RWPE2 (cell line): ENCODE measurements at regions not wholly inside any gene's neighbourhood (a gene's known extent, or its start where the extent isn't known, plus 50 kb on each side); places are given as distances from the start of the nearest gene placed in this dataset.

Experiments used
- ATAC-seq: fragments of 200-7000 bp; cut with Tn5 transposase; 3 replicates; pipeline ENCODE4 v1.9.1; 2021; ENCODE audit warnings: low read depth
- DNase-seq: peaks from one replicate; pipeline ENCODE4 v3.0.0-alpha.2; 2020; ENCODE audit warnings: low spot score
- H3K27ac ChIP-seq: fragments of 450-650 bp; 2 replicates; pipeline ENCODE4 v1.5.1; 2017; ENCODE audit warnings: mild to moderate bottlenecking; ENCODE audit not compliant: poor library complexity, severe bottlenecking
- H3K27me3 ChIP-seq: fragments of 250-450 bp; sonication (Bioruptor Pico); 2 replicates; pipeline ENCODE4 v1.5.1; 2021; ENCODE audit warnings: mild to moderate bottlenecking, moderate library complexity; ENCODE audit not compliant: insufficient read depth, poor library complexity, severe bottlenecking
- H3K36me3 ChIP-seq: fragments of 250-450 bp; sonication (Bioruptor Pico); 2 replicates; pipeline ENCODE4 v1.5.1; 2020; ENCODE audit warnings: low read depth, mild to moderate bottlenecking, moderate library complexity
- H3K4me1 ChIP-seq: fragments of 250-450 bp; sonication (Bioruptor Pico); 2 replicates; pipeline ENCODE4 v1.5.1; 2021; ENCODE audit warnings: mild to moderate bottlenecking, moderate library complexity; ENCODE audit not compliant: insufficient read depth, poor library complexity, severe bottlenecking
- H3K4me3 ChIP-seq: fragments of 250-450 bp; sonication (Bioruptor Pico); 2 replicates; pipeline ENCODE4 v1.5.1; 2021; ENCODE audit warnings: mild to moderate bottlenecking, moderate library complexity; ENCODE audit not compliant: severe bottlenecking
- H3K9me3 ChIP-seq: fragments of 250-450 bp; sonication (Bioruptor Pico); 2 replicates; pipeline ENCODE4 v1.5.1; 2021; ENCODE audit warnings: mild to moderate bottlenecking, moderate library complexity; ENCODE audit not compliant: severe bottlenecking
- TF ChIP-seq, protein P1 (sequence below): fragments of 450-650 bp; IDR thresholded peaks from one replicate; pipeline ENCODE4 v1.5.1; 2017; ENCODE audit warnings: mild to moderate bottlenecking, moderate library complexity; ENCODE audit not compliant: poor library complexity, severe bottlenecking

DNA sequence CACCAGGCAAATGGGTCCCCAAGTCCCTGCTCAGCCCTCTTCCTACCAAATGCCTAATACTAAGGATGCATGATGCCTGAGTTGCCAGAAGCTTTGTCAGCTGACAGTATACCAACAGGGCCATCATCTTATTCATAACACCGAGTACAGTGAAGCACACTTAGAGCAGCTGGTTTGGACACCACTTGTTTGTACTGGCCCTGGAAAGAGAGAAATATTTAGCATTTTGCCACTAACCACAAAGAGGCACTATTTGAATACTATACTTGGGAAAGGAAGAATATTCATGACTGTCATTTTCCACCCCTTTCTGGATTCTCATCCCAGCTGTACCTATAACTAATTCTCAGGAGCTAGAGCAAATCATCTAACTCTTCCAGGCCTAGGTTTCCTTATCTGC, 364.4 kb upstream of the KIF2A start:
- H3K36me3 ChIP-seq: no peaks in the 10 kb centered on the region
- no peaks in the 10 kb centered on the region for H3K9me3 ChIP-seq
- ATAC-seq (peak; percentile 61), DNase-seq (no peak)
- no peaks in the 10 kb centered on the region for H3K27me3 ChIP-seq
- no peak overlapping the region for H3K4me3 ChIP-seq
- no peaks in the 10 kb centered on the region for H3K4me1 ChIP-seq
- TF ChIP-seq, protein P1, sequence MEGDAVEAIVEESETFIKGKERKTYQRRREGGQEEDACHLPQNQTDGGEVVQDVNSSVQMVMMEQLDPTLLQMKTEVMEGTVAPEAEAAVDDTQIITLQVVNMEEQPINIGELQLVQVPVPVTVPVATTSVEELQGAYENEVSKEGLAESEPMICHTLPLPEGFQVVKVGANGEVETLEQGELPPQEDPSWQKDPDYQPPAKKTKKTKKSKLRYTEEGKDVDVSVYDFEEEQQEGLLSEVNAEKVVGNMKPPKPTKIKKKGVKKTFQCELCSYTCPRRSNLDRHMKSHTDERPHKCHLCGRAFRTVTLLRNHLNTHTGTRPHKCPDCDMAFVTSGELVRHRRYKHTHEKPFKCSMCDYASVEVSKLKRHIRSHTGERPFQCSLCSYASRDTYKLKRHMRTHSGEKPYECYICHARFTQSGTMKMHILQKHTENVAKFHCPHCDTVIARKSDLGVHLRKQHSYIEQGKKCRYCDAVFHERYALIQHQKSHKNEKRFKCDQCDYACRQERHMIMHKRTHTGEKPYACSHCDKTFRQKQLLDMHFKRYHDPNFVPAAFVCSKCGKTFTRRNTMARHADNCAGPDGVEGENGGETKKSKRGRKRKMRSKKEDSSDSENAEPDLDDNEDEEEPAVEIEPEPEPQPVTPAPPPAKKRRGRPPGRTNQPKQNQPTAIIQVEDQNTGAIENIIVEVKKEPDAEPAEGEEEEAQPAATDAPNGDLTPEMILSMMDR: peak; percentile 42
- H3K27ac ChIP-seq: no peak overlapping the region

DNA sequence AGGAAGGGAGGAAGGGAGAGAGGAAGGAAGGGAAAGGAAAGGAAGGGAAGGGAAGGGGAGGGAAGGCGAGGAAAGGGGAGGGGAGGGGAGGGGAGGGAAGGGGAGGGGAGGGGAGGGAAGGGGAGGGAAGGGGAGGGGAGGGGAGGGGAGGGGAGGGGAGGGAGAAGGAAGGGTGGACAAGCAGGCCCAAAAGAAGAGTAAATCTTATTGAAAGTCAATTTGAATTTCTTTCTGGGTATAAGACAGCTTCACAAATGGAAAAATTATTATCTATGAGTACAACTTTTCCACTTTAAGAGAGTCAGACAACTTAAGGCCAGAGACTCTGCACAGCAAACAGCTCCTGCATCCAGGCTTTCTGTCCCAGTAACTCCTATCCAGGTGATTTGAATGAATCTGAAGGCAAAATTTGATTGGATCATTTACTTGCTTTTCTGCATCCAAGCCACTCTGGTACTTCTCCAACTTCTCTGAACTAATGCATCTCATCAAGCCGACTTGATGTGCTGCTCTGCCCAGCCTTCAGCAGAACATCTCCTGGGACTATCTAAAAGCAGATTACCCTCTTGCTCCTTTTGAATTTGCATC, 363.4 kb upstream of the KIF2A start:
- Histone ChIP-seq H3K27ac (no peak overlapping the region), H3K9me3 (no peaks in the 10 kb centered on the region), H3K4me1 (no peaks in the 10 kb centered on the region), H3K27me3 (no peaks in the 10 kb centered on the region), H3K36me3 (no peaks in the 10 kb centered on the region), H3K4me3 (no peak overlapping the region)
- no peak for DNase-seq
- TF ChIP-seq, protein P1: no peak
- ATAC-seq: no peak

GRCh38 chr5:61943713-61944112, 362.3 kb upstream of the KIF2A start:
- no peaks in the 10 kb centered on the region for H3K9me3 ChIP-seq
- H3K4me1 ChIP-seq: no peaks in the 10 kb centered on the region
- no peaks in the 10 kb centered on the region for H3K36me3 ChIP-seq
- no peak overlapping the region for H3K4me3 ChIP-seq
- H3K27me3 ChIP-seq: no peaks in the 10 kb centered on the region
- H3K27ac ChIP-seq: no peak overlapping the region
- DNase-seq: no peak
- no peak for ATAC-seq
- TF ChIP-seq, protein P1: no peak

DNA sequence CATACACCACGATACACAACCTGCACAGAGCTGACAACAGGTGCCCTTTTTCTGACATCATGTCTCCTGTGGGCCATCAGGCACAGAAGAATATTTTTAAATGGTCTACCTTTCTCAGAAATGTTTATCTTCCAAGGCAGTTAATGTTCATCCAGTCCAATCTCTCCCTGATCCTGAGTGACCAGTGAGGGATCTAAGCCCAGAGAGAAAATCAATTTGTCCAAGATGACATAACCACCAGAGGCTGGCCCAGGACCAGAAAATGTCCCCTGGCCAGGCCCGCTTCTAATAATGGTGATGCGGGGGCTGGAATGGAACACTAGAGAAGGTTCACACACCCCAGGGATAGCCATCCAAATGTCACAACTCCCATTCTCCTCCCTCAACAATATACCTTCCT, 357.9 kb upstream of the KIF2A start:
- Histone ChIP-seq H3K4me1 (no peaks in the 10 kb centered on the region), H3K27me3 (no peaks in the 10 kb centered on the region), H3K27ac (no peak overlapping the region), H3K9me3 (no peaks in the 10 kb centered on the region), H3K36me3 (no peaks in the 10 kb centered on the region), H3K4me3 (no peak overlapping the region)
- ATAC-seq (no peak), DNase-seq (no peak)
- TF ChIP-seq, protein P1: no peak

DNA sequence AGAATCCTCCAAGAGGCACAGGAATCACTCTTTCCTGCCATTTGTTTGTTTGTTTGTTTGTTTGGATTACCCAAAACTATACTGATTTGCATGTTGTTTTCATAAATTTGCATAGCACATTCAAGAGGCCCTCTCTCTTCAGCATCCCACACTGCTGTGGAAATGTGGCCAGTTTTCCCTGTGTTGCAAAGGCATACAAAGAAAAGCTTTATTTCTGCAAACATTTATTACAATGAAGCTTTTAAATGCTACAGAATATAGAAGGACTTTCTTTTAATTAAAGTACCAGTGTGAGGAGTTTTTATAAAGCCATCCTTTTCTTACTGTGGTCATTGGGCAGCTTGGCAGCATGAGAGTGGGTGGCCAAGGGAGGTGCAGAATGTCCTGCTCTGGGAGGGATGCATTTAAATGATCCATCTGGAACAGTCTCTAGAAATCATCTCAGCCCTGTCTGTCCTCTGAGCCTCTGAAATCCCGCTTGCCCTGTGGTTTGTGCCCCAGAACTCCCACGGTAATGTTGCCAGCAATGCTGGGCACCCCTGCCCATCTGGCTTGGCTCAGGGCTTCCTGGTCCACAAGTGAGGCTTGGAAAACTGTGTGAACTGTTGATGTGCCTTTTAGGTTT, 356.8 kb upstream of the KIF2A start:
- Histone ChIP-seq H3K9me3 (no peaks in the 10 kb centered on the region), H3K27ac (no peak overlapping the region), H3K4me1 (no peaks in the 10 kb centered on the region), H3K36me3 (no peaks in the 10 kb centered on the region), H3K27me3 (no peaks in the 10 kb centered on the region), H3K4me3 (no peak overlapping the region)
- TF ChIP-seq, protein P1: no peak
- DNase-seq: no peak
- ATAC-seq: no peak
